K562 (cell line): ENCODE measurements at regions not wholly inside any gene's neighbourhood (a gene's known extent, or its start where the extent isn't known, plus 50 kb on each side); places are given as distances from the start of the nearest gene placed in this dataset.

Experiments used
- ATAC-seq: fragments of 200-7000 bp; cut with Tn5 transposase; 3 replicates; pipeline ENCODE4 v1.9.1; 2020; ENCODE audit warnings: moderate library complexity
- BruUV-seq: library from RNA; stranded (reverse); fragments of 400-500 nt; replicated peaks from 2 replicates; lab custom pipeline; 2021; lab: Mats Ljungman, UMichigan
- CTCF ChIA-PET: fragments of 300-600 bp; formaldehyde crosslinking; extraction: SDS; loops from one replicate; lab custom pipeline; 2021; ENCODE audit warnings: low intra/inter-chr PET ratio; lab: Yijun Ruan, JAX
- POLR2A ChIA-PET: fragments of 300-600, 350-650 bp; sonication (Branson Sonifier 250); formaldehyde crosslinking; extraction: SDS; loops from one replicate; lab custom pipeline; 2021; ENCODE audit warnings: antibody characterized with exemption, inconsistent platforms; lab: Yijun Ruan, JAX
- DNase-seq, 4 experiments: peaks; one replicate each; pipeline versions ENCODE4 v3.0.0 to v3.0.0-alpha.2; 2011 to 2018; ENCODE audit warnings: low spot score in 3 of 4, mixed read lengths in 3 of 4; ENCODE audit errors: extremely low read depth in 1 of 4
- FAIRE-seq: peaks from 2 replicates; lab custom pipeline; 2011; peaks lifted over from hg19 to GRCh38; lab: Jason Lieb, UNC
- H2AFZ ChIP-seq: 2 replicates; pipeline ENCODE4 v1.6.0; 2011; ENCODE audit warnings: low read depth, low read length, control low read depth, inconsistent platforms
- H3K27ac ChIP-seq: fragments of 200-600 bp; 3 replicates; pipeline ENCODE4 v1.8.0; 2011; ENCODE audit warnings: low read depth, mild to moderate bottlenecking, control low read depth, inconsistent platforms, low read length, moderate library complexity, mixed read lengths; ENCODE audit errors: extremely low read depth
- H3K27me3 ChIP-seq, 2 experiments: fragments of 300-600 bp in 1 of 2; 2 replicates in 1 of 2; 3 replicates in 1 of 2; pipeline versions ENCODE4 v1.6.0 to v1.8.0; 2011; ENCODE audit warnings: inconsistent platforms in 2 of 2, low read length in 2 of 2, mild to moderate bottlenecking in 1 of 2, mixed read lengths in 1 of 2, moderate library complexity in 1 of 2; ENCODE audit not compliant: control insufficient read depth in 2 of 2, insufficient read depth in 2 of 2
- H3K36me3 ChIP-seq: fragments of 300-600 bp; 3 replicates; pipeline ENCODE4 v1.8.0; 2011; ENCODE audit warnings: mild to moderate bottlenecking, low read length, inconsistent platforms; ENCODE audit not compliant: control insufficient read depth, insufficient read depth
- H3K4me1 ChIP-seq, 2 experiments: fragments of 200-600 bp in 1 of 2; replicated peaks in 1 of 2; 2 replicates in 1 of 2; 3 replicates in 1 of 2; pipeline versions ENCODE4 v1.5.1 to v1.8.0; 2011; ENCODE audit warnings: inconsistent platforms in 2 of 2, low read length in 2 of 2, mild to moderate bottlenecking in 1 of 2, mixed read lengths in 1 of 2, moderate library complexity in 1 of 2; ENCODE audit not compliant: control insufficient read depth in 2 of 2, insufficient read depth in 2 of 2
- H3K4me2 ChIP-seq: 2 replicates; pipeline ENCODE4 v1.6.1; 2011; ENCODE audit warnings: low read length, control low read depth, inconsistent platforms, mixed read lengths; ENCODE audit not compliant: insufficient read depth
- H3K4me3 ChIP-seq: fragments of 200-600 bp; sonication (generic), shearing (Covaris generic); 2 replicates; pipeline ENCODE4 v1.5.1; 2016; ENCODE audit warnings: control low read depth, inconsistent platforms
- H3K79me2 ChIP-seq: fragments of 200-600 bp; 3 replicates; pipeline ENCODE4 v1.8.0; 2011; ENCODE audit warnings: low read length, inconsistent platforms; ENCODE audit not compliant: control insufficient read depth, insufficient read depth
- H3K9ac ChIP-seq, 2 experiments: 2 replicates each; pipeline versions ENCODE4 v1.6.0 to v1.6.1; 2011; ENCODE audit warnings: low read depth in 2 of 2, low read length in 2 of 2, control low read depth in 1 of 2, inconsistent platforms in 1 of 2, mild to moderate bottlenecking in 1 of 2, mixed read lengths in 1 of 2; ENCODE audit not compliant: insufficient read depth in 1 of 2
- H3K9me1 ChIP-seq: one replicate; pipeline ENCODE4 v1.6.0; 2011; ENCODE audit warnings: inconsistent platforms, mild to moderate bottlenecking, low read length, moderate library complexity; ENCODE audit not compliant: control insufficient read depth, insufficient read depth
- H3K9me3 ChIP-seq: replicated peaks from 2 replicates; pipeline ENCODE4 v1.5.1; 2011; ENCODE audit warnings: low read depth, low read length, inconsistent platforms; ENCODE audit not compliant: control insufficient read depth, insufficient read depth
- H4K20me1 ChIP-seq: replicated peaks from 2 replicates; pipeline ENCODE4 v1.6.1; 2011; ENCODE audit warnings: low read length, inconsistent platforms, mixed read lengths; ENCODE audit not compliant: control insufficient read depth, insufficient read depth
- CCNT2 ChIP-seq: IDR thresholded peaks from 2 replicates; pipeline ENCODE4 v1.6.1; 2011; ENCODE audit warnings: borderline replicate concordance, low read depth, mild to moderate bottlenecking, moderate library complexity, mixed read lengths, low read length; ENCODE audit not compliant: insufficient read length; ENCODE audit errors: extremely low read depth
- EZH2 ChIP-seq: IDR thresholded peaks from 2 replicates; pipeline ENCODE4 v1.6.1; 2012; ENCODE audit warnings: low read depth, mild to moderate bottlenecking, inconsistent platforms, low read length, borderline replicate concordance
- FIP1L1 ChIP-seq: fragments of 200-400 bp; formaldehyde crosslinking; IDR thresholded peaks from 2 replicates; pipeline ENCODE4 v1.6.1; 2018; ENCODE audit warnings: mild to moderate bottlenecking, low read depth, low read length; ENCODE audit not compliant: poor library complexity, severe bottlenecking
- GTF2E2 ChIP-seq: fragments of 200-800 bp; sonication (Bioruptor generic); IDR thresholded peaks from 2 replicates; pipeline ENCODE4 v1.6.1; 2016; ENCODE audit warnings: missing genetic modification characterization, missing compliant biosample characterization
- MECOM ChIP-seq: fragments of 250-450 bp; sonication (Bioruptor Pico); IDR thresholded peaks from 2 replicates; pipeline ENCODE4 v1.8.0; 2022; ENCODE audit warnings: inconsistent platforms
- MTF1 ChIP-seq: fragments of 250-450 bp; sonication (Bioruptor Pico); IDR thresholded peaks from 2 replicates; pipeline ENCODE4 v1.9.0; 2021; ENCODE audit warnings: moderate library complexity, mild to moderate bottlenecking, inconsistent platforms, borderline replicate concordance
- OTX1 ChIP-seq: fragments of 450-650 bp; formaldehyde crosslinking; IDR thresholded peaks from 2 replicates; pipeline ENCODE4 v1.4.0; 2022; ENCODE audit warnings: mild to moderate bottlenecking
- TAF1 ChIP-seq: IDR thresholded peaks from 2 replicates; pipeline ENCODE4 v1.6.1; 2011; ENCODE audit warnings: mild to moderate bottlenecking, low read length, moderate library complexity; ENCODE audit not compliant: insufficient read depth, control insufficient read depth, severe bottlenecking; ENCODE audit errors: extremely low read depth
- TBL1XR1 ChIP-seq, 2 experiments: IDR thresholded peaks; 2 replicates each; pipeline ENCODE4 v1.6.1; 2012; ENCODE audit warnings: improper control_type of control experiment in 2 of 2, low read length in 2 of 2, mild to moderate bottlenecking in 1 of 2
- USF2 ChIP-seq: sonication (generic); formaldehyde crosslinking; IDR thresholded peaks from 2 replicates; pipeline ENCODE4 v1.5.0; 2020; ENCODE audit warnings: missing genetic modification reagents
- ZNF232 ChIP-seq: sonication (generic); formaldehyde crosslinking; IDR thresholded peaks from 2 replicates; pipeline ENCODE4 v1.8.0; 2022; ENCODE audit warnings: mild to moderate bottlenecking, missing genetic modification reagents
- ZNF3 ChIP-seq: fragments of 250-450 bp; sonication (Bioruptor Pico); IDR thresholded peaks from 2 replicates; pipeline ENCODE4 v1.5.0; 2021; ENCODE audit warnings: mild to moderate bottlenecking, moderate library complexity
- WGBS: fragments of 100-300 bp; shearing (Covaris generic); methylation state at CpG from one replicate; pipeline ENCODE4 v1.1.6; 2016; ENCODE audit warnings: low coverage, mixed read lengths; ENCODE audit not compliant: insufficient coverage; ENCODE audit errors: missing lambda C conversion rate; 5-methylcytosine and 5-hydroxymethylcytosine counted together
- in situ Hi-C: fragments of 300-500 bp; cut with MboI; formaldehyde crosslinking; loops from 4 replicates; pipeline ENCODE4 v1.15.0; 2018; ENCODE audit warnings: inconsistent platforms, mixed read lengths
- intact Hi-C: fragments of 100-400 bp; cut with micrococcal nuclease; formaldehyde crosslinking; loops from 2 replicates; pipeline ENCODE4 v1.14.2; 2022
- TF ChIP-seq, protein P1 (sequence below), 2 experiments: fragments of 450-650 bp; IDR thresholded peaks; 2 replicates each; pipeline ENCODE4 v1.6.1; 2016
- TF ChIP-seq, protein P2 (sequence below): sonication (generic); formaldehyde crosslinking; IDR thresholded peaks from 2 replicates; pipeline ENCODE4 v1.8.0; 2023; ENCODE audit warnings: mild to moderate bottlenecking, missing genetic modification reagents

DNA sequence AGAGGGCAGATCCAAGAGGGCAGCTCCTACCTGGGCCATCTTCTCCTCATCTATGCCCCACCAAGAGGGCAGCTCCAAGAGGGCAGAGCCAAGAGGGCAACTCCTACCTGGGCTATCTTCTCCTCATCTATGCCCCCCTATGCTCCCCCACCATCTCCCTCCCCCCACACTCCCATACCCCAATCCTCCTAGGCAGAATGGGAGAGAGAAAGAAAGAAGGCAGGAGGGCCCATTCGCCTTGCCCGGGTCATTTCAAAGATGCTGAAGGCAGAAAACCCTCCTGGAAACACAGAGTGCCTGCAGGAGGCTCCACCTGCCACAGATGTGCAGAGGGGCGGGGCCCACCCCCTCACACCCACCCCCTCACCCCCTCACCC lies 78.5 kb downstream of the BUD13 start (continued):
- TF ChIP-seq, protein P1, sequence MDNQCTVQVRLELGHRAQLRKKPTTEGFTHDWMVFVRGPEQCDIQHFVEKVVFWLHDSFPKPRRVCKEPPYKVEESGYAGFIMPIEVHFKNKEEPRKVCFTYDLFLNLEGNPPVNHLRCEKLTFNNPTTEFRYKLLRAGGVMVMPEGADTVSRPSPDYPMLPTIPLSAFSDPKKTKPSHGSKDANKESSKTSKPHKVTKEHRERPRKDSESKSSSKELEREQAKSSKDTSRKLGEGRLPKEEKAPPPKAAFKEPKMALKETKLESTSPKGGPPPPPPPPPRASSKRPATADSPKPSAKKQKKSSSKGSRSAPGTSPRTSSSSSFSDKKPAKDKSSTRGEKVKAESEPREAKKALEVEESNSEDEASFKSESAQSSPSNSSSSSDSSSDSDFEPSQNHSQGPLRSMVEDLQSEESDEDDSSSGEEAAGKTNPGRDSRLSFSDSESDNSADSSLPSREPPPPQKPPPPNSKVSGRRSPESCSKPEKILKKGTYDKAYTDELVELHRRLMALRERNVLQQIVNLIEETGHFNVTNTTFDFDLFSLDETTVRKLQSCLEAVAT (IDR thresholded peaks at IDR 0.05) = no peak
- TF ChIP-seq CCNT2 = no peak
- no peak for TF ChIP-seq TAF1
- TF ChIP-seq MECOM (CRISPR knock-in tag) = no peak

DNA sequence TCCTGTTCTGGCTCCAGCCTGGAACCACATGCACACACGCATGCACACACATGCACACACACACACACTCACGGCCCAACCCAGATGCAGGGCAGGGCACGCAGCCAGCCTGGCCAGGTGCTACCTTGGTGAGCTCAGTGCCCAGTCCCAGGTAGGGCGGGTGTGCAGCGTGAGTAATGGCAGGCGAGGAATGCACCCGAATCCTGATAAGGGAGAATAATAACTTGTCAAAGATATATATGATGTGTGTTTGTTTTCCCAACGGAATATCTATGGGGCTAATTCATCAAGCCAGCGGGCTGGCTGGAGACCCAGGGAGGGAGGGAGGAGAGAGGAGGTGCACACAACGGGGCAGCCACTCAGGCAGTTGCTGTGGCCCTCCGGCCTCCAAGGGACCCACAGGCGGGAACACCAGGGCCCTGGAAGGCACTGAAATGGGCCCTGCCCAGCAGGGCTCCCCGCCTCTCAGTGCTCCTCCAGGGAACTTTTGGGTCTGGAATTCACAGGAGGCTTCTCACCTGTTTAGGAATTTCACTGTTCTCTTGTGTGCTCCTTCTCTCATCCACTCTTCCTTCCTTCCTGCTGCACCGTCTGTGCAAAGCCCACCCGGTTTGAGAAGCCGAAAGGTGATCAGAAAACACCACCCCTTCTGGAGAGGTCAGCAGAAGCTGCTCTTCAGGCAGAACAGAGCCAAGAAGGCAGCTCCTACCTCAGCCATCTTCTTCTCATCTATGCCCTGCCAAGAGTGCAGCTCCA lies 79.0 kb downstream of the BUD13 start:
- ChIA-PET POLR2A (interaction anchor here (0.6 kb wide), 1 partner anchor 479 kb away, joined by 3 read pairs; no protein-coding TSS in a partner anchor), CTCF (no interaction called here)
- H2AFZ ChIP-seq = no peak overlapping the region
- H4K20me1 ChIP-seq = peaks cover 8% of the 10 kb centered on the region; the same call in 1 of the 2 replicates
- intact Hi-C loops (loop anchor here (5.0 to 10.0 kb wide), 5 partner anchors 51 to 1369 kb away; no protein-coding TSS in a partner anchor), in situ Hi-C loops (loop anchor here (10.0 to 25.0 kb wide), 2 partner anchors 179 to 1356 kb away; no protein-coding TSS in a partner anchor)
- no peaks in the 10 kb centered on the region for H3K79me2 ChIP-seq
- H3K27ac ChIP-seq = no peak overlapping the region
- DNase-seq (no peak), ATAC-seq (no peak), FAIRE-seq (no peak)
- no peak overlapping the region for H3K4me2 ChIP-seq
- H3K9me1 ChIP-seq = no peaks in the 10 kb centered on the region
- no peaks in the 10 kb centered on the region for H3K4me1 ChIP-seq
- peaks cover 3 to 21% of the 10 kb centered on the region in 2 experiments; a peak in 3 of 5 replicates for H3K27me3 ChIP-seq
- H3K36me3 ChIP-seq = no peaks in the 10 kb centered on the region
- no peaks in the 10 kb centered on the region for H3K9me3 ChIP-seq
- BruUV-seq = no TSS peak
- H3K4me3 ChIP-seq = no peak overlapping the region
- WGBS = 2% methylated on average over 16 of the region's 16 CpGs
- H3K9ac ChIP-seq = no peak overlapping the region
- TF ChIP-seq USF2 (CRISPR knock-in tag) (no peak), GTF2E2 (tag) (no peak), MTF1 (no peak), ZNF3 (no peak), EZH2 (no peak), ZNF232 (CRISPR knock-in tag) (no peak), OTX1 (CRISPR knock-in tag) (no peak), FIP1L1 (no peak), TBL1XR1 (IDR thresholded peaks at IDR 0.05; ENCODE audit: low read length in 2 of 2) (no peak)
- TF ChIP-seq, protein P2, sequence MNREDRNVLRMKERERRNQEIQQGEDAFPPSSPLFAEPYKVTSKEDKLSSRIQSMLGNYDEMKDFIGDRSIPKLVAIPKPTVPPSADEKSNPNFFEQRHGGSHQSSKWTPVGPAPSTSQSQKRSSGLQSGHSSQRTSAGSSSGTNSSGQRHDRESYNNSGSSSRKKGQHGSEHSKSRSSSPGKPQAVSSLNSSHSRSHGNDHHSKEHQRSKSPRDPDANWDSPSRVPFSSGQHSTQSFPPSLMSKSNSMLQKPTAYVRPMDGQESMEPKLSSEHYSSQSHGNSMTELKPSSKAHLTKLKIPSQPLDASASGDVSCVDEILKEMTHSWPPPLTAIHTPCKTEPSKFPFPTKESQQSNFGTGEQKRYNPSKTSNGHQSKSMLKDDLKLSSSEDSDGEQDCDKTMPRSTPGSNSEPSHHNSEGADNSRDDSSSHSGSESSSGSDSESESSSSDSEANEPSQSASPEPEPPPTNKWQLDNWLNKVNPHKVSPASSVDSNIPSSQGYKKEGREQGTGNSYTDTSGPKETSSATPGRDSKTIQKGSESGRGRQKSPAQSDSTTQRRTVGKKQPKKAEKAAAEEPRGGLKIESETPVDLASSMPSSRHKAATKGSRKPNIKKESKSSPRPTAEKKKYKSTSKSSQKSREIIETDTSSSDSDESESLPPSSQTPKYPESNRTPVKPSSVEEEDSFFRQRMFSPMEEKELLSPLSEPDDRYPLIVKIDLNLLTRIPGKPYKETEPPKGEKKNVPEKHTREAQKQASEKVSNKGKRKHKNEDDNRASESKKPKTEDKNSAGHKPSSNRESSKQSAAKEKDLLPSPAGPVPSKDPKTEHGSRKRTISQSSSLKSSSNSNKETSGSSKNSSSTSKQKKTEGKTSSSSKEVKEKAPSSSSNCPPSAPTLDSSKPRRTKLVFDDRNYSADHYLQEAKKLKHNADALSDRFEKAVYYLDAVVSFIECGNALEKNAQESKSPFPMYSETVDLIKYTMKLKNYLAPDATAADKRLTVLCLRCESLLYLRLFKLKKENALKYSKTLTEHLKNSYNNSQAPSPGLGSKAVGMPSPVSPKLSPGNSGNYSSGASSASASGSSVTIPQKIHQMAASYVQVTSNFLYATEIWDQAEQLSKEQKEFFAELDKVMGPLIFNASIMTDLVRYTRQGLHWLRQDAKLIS (CRISPR knock-in tag) = no peak
